Prostate gland (tissue), 2 donors: ENCODE measurements at regions not wholly inside any gene's neighbourhood (a gene's known extent, or its start where the extent isn't known, plus 50 kb on each side); places are given as distances from the start of the nearest gene placed in this dataset.

Source experiments
- POLR2A ChIP-seq: fragments of 450-650 bp; IDR thresholded peaks from one replicate; pipeline ENCODE4 v1.6.1; 2016; ENCODE audit warnings: antibody characterized with exemption, mild to moderate bottlenecking
- TF ChIP-seq, protein P1 (sequence below), 4 experiments: fragments of 200-600 bp in 2 of 4; fragments of 450-650 bp in 2 of 4; sonication (generic) in 2 of 4; IDR thresholded peaks; 1 replicate in 3 of 4; 2 replicates in 1 of 4; pipeline ENCODE4 v1.5.1; 2016 to 2019; ENCODE audit warnings: antibody characterized with exemption in 4 of 4, mild to moderate bottlenecking in 2 of 4, moderate library complexity in 2 of 4

DNA sequence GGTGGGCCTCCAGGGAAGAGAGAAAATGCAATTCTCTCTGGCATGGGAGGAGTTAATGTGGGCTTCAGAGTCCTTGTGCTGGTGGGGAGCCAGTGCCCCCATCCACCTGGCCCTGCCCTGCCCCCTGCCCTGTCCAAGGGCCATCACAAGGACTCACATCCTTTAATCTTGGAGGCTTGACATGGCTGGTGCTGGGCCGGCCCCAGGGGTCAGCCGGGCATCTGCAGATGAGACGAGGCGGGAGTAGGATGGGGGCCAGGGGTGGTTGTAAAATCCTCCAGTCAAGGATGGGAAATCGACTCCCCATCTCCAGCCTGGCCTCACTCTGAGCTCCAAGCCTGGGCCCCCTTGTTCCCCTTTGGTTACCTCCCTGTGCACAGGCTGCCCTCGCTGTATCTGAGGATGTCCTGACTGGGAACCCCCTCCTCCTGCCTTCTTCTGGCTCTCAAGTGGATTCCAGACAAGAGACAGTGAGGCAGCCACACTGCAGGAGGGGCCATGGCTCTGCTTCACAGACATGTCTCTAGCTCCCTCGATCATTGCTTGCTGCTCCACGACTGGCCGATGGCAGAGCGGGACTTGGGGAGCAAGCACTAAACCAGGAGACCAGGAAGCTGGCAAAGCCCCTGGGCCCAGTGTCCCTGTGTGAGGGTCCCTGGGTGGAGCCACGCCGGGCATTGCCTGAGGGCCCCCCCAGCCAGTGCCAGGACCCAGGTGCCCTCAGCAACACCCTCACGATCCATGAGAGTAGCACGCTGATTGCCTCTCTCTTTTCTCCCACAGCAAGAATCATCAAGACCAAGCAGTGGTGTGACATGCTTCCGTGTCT, 1120.5 kb downstream of the BRD1 start:
- TF ChIP-seq, protein P1, sequence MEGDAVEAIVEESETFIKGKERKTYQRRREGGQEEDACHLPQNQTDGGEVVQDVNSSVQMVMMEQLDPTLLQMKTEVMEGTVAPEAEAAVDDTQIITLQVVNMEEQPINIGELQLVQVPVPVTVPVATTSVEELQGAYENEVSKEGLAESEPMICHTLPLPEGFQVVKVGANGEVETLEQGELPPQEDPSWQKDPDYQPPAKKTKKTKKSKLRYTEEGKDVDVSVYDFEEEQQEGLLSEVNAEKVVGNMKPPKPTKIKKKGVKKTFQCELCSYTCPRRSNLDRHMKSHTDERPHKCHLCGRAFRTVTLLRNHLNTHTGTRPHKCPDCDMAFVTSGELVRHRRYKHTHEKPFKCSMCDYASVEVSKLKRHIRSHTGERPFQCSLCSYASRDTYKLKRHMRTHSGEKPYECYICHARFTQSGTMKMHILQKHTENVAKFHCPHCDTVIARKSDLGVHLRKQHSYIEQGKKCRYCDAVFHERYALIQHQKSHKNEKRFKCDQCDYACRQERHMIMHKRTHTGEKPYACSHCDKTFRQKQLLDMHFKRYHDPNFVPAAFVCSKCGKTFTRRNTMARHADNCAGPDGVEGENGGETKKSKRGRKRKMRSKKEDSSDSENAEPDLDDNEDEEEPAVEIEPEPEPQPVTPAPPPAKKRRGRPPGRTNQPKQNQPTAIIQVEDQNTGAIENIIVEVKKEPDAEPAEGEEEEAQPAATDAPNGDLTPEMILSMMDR (IDR thresholded peaks at IDR 0.05) = no peak
- TF ChIP-seq POLR2A = no peak
